MCF 10A (cell line): ENCODE measurements at regions not wholly inside any gene's neighbourhood (a gene's known extent, or its start where the extent isn't known, plus 50 kb on each side); places are given as distances from the start of the nearest gene placed in this dataset.

Experiments
- BruUV-seq: library from RNA; stranded (reverse); fragments of 400-500 nt; replicated peaks from 2 replicates; lab custom pipeline; 2021; lab: Mats Ljungman, UMichigan
- CTCF ChIA-PET: fragments of 300-600 bp; sonication (Branson Sonifier 250); formaldehyde crosslinking; extraction: SDS; loops from one replicate; lab custom pipeline; 2021; ENCODE audit warnings: antibody characterized with exemption, inconsistent platforms; lab: Yijun Ruan, JAX
- POLR2A ChIA-PET: fragments of 300-600, 350-650 bp; sonication (Branson Sonifier 250); formaldehyde crosslinking; extraction: SDS; loops from one replicate; lab custom pipeline; 2020; ENCODE audit warnings: antibody characterized with exemption, inconsistent platforms; lab: Yijun Ruan, JAX
- DNase-seq: peaks from one replicate; pipeline ENCODE4 v3.0.0-alpha.2; 2018; ENCODE audit not compliant: unreplicated experiment
- H3K27ac Mint-ChIP-seq: one replicate; pipeline ENCODE4 v1.8.0; 2022; ENCODE audit warnings: mild to moderate bottlenecking, low read depth, mixed read lengths; ENCODE audit not compliant: unreplicated experiment
- H3K27me3 Mint-ChIP-seq: one replicate; pipeline ENCODE4 v1.8.0; 2022; ENCODE audit warnings: mixed read lengths; ENCODE audit not compliant: insufficient read depth, unreplicated experiment
- H3K36me3 Mint-ChIP-seq: one replicate; pipeline ENCODE4 v1.8.0; 2022; ENCODE audit warnings: mild to moderate bottlenecking, moderate library complexity, mixed read lengths; ENCODE audit not compliant: insufficient read depth, unreplicated experiment
- H3K4me1 Mint-ChIP-seq: one replicate; pipeline ENCODE4 v1.8.0; 2022; ENCODE audit warnings: mixed read lengths; ENCODE audit not compliant: insufficient read depth, unreplicated experiment
- H3K4me3 Mint-ChIP-seq: one replicate; pipeline ENCODE4 v1.8.0; 2022; ENCODE audit warnings: mild to moderate bottlenecking, moderate library complexity, mixed read lengths; ENCODE audit not compliant: unreplicated experiment
- H3K9me3 Mint-ChIP-seq: one replicate; pipeline ENCODE4 v1.8.0; 2022; ENCODE audit warnings: mixed read lengths; ENCODE audit not compliant: unreplicated experiment
- intact Hi-C: fragments of 100-400 bp; cut with micrococcal nuclease; formaldehyde crosslinking; loops from 2 replicates; pipeline ENCODE4 v1.14.1; 2022
- TF ChIP-seq, protein P1 (sequence below): fragments of 200-600 bp; IDR thresholded peaks from one replicate; pipeline ENCODE4 v1.8.0; 2022; ENCODE audit warnings: antibody characterized with exemption, mild to moderate bottlenecking; ENCODE audit not compliant: unreplicated experiment

DNA sequence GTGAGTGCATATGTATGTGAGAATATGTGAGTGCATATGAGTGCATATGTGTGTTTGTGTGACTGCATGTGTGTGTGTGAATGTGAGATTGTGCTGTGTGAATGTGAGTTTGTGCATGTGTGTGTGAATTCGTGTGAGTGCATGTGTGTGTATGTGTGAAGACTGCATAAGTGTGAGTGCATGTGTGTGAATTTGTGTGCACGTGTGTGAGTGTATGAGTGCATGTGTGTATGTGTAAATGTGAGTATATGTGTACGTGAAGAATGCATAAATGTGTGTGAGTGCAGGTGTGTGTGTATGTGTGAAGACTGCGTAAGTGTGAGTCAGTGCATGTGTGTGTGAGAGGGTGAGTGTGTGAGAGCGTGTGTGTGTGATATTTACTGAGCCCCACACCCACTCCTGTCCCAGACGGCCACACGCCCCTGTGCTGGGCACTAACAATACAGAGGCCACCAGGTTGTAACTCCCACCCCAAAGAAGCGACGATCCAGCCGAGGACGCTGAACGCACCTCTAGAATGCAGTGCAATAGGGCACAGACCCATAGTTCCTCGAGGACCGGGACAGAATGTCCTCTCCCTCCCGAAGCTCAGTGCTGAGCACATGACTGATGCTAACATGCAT, 97.8 kb downstream of the C16orf95 start:
- no peak for DNase-seq
- no TSS peak for BruUV-seq
- ChIA-PET POLR2A (no interaction called here), CTCF (no interaction called here)
- no peak overlapping the region for H3K4me3 Mint-ChIP-seq
- H3K36me3 Mint-ChIP-seq: no peaks in the 10 kb centered on the region
- H3K27me3 Mint-ChIP-seq: no peaks in the 10 kb centered on the region
- no peak overlapping the region for H3K27ac Mint-ChIP-seq
- intact Hi-C loops: no loop called here
- TF ChIP-seq, protein P1, sequence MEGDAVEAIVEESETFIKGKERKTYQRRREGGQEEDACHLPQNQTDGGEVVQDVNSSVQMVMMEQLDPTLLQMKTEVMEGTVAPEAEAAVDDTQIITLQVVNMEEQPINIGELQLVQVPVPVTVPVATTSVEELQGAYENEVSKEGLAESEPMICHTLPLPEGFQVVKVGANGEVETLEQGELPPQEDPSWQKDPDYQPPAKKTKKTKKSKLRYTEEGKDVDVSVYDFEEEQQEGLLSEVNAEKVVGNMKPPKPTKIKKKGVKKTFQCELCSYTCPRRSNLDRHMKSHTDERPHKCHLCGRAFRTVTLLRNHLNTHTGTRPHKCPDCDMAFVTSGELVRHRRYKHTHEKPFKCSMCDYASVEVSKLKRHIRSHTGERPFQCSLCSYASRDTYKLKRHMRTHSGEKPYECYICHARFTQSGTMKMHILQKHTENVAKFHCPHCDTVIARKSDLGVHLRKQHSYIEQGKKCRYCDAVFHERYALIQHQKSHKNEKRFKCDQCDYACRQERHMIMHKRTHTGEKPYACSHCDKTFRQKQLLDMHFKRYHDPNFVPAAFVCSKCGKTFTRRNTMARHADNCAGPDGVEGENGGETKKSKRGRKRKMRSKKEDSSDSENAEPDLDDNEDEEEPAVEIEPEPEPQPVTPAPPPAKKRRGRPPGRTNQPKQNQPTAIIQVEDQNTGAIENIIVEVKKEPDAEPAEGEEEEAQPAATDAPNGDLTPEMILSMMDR: no peak
- H3K9me3 Mint-ChIP-seq: no peaks in the 10 kb centered on the region
- H3K4me1 Mint-ChIP-seq: no peaks in the 10 kb centered on the region

DNA sequence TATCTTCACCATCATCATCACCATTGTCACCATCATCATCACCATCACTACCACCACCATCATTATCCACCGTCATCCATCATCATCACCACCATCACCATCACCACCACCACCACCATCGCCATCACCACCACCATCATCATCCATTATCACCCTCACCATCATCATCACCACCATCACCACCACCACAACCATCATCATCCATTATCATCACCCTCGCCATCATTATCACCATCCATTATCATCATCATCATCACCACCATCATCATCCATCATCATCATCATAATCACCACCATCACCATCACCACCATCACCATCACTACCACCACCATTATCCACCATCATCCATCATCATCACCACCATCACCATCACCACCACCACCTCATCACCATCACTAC, 95.6 kb downstream of the C16orf95 start:
- intact Hi-C loops: no loop called here
- TF ChIP-seq, protein P1: no peak
- ChIA-PET CTCF (no interaction called here), POLR2A (no interaction called here)
- H3K27ac Mint-ChIP-seq: no peak overlapping the region
- H3K4me3 Mint-ChIP-seq: no peak overlapping the region
- no peaks in the 10 kb centered on the region for H3K36me3 Mint-ChIP-seq
- no peaks in the 10 kb centered on the region for H3K4me1 Mint-ChIP-seq
- no peak for DNase-seq
- no peaks in the 10 kb centered on the region for H3K27me3 Mint-ChIP-seq
- BruUV-seq: no TSS peak
- H3K9me3 Mint-ChIP-seq: no peaks in the 10 kb centered on the region

DNA sequence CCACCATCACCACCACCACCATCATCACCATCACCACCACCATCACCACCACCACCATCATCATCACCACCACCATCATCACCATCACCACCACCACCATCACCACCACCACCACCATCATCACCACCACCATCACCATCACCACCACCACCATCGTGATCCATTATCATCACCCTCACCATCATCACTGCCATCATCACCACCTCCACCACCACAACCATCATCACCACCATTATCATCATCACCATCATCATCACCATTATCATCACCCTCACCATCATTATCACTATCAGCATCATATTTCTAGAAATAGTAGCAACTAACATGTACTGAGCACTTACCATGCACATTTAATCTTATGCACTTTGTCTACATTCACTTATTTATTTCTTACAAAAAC, 94.9 kb downstream of the C16orf95 start:
- no peak for DNase-seq
- no peaks in the 10 kb centered on the region for H3K9me3 Mint-ChIP-seq
- intact Hi-C loops: no loop called here
- H3K27ac Mint-ChIP-seq: no peak overlapping the region
- no peaks in the 10 kb centered on the region for H3K4me1 Mint-ChIP-seq
- H3K27me3 Mint-ChIP-seq: no peaks in the 10 kb centered on the region
- ChIA-PET POLR2A (no interaction called here), CTCF (no interaction called here)
- no peaks in the 10 kb centered on the region for H3K36me3 Mint-ChIP-seq
- no peak overlapping the region for H3K4me3 Mint-ChIP-seq
- no TSS peak for BruUV-seq
- TF ChIP-seq, protein P1: no peak

DNA sequence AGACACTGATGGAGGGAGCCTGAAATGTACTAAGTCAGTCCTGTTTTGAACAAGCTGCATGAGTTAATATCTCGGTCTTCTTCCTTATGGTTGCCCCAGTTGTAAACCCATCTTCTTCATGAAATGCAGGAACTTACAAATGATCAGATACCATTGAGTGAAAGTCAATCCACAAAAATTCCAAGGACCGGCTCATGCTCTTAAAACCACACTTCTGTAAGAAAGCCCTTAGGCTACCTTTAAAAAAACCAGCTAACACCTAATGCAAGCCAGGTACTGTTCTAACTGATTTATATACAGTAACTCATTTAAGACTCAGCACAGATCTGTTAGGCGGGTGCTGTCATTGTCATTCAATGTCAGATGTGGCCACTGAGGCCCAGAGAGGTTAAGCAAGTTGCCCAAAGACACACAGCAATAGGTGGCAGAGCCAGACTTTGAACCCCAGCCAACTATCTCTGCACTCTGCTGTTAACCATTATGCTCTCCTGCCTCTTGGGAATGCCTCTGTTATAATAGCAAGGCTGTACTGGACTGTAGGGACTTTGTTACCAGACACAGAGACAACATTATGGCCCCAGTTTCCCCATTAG, 93.4 kb downstream of the C16orf95 start:
- H3K9me3 Mint-ChIP-seq: no peaks in the 10 kb centered on the region
- CTCF ChIA-PET: interaction anchor here (0.7 kb wide), 1 partner anchor 17 kb away, joined by 3 read pairs; no protein-coding TSS in a partner anchor
- POLR2A ChIA-PET: no interaction called here
- no peak overlapping the region for H3K4me3 Mint-ChIP-seq
- no TSS peak for BruUV-seq
- no peaks in the 10 kb centered on the region for H3K36me3 Mint-ChIP-seq
- H3K4me1 Mint-ChIP-seq: no peaks in the 10 kb centered on the region
- TF ChIP-seq, protein P1: no peak
- no peak overlapping the region for H3K27ac Mint-ChIP-seq
- intact Hi-C loops: no loop called here
- no peaks in the 10 kb centered on the region for H3K27me3 Mint-ChIP-seq
- DNase-seq: no peak
